Ishikawa (cell line): ENCODE measurements at regions not wholly inside any gene's neighbourhood (a gene's known extent, or its start where the extent isn't known, plus 50 kb on each side); places are given as distances from the start of the nearest gene placed in this dataset.

Source experiments
- CEBPB ChIP-seq: IDR thresholded peaks from 2 replicates; pipeline ENCODE4 v1.6.1; 2012
- CREB1 ChIP-seq: IDR thresholded peaks from 2 replicates; pipeline ENCODE4 v1.6.1; 2012; ENCODE audit warnings: low read depth
- EGR1 ChIP-seq: IDR thresholded peaks from 2 replicates; pipeline ENCODE4 v1.6.1; 2012
- EP300 ChIP-seq: IDR thresholded peaks from 2 replicates; pipeline ENCODE4 v1.6.1; 2012; ENCODE audit warnings: borderline replicate concordance
- FOXM1 ChIP-seq: IDR thresholded peaks from 2 replicates; pipeline ENCODE4 v1.6.1; 2012; ENCODE audit warnings: low read depth, borderline replicate concordance
- MAX ChIP-seq: IDR thresholded peaks from 2 replicates; pipeline ENCODE4 v1.6.1; 2012
- NFIC ChIP-seq: IDR thresholded peaks from 2 replicates; pipeline ENCODE4 v1.6.1; 2012
- RAD21 ChIP-seq: IDR thresholded peaks from 2 replicates; pipeline ENCODE4 v1.6.1; 2012; ENCODE audit warnings: low read depth
- REST ChIP-seq: IDR thresholded peaks from 2 replicates; pipeline ENCODE4 v1.6.1; 2012; ENCODE audit warnings: low read depth, mild to moderate bottlenecking
- TAF1 ChIP-seq: IDR thresholded peaks from 2 replicates; pipeline ENCODE4 v1.6.1; 2012; ENCODE audit warnings: low read depth, mild to moderate bottlenecking
- TCF12 ChIP-seq: IDR thresholded peaks from 2 replicates; pipeline ENCODE4 v1.6.1; 2012; ENCODE audit warnings: low read depth
- TEAD4 ChIP-seq: IDR thresholded peaks from 2 replicates; pipeline ENCODE4 v1.6.1; 2012
- USF1 ChIP-seq: IDR thresholded peaks from 2 replicates; pipeline ENCODE4 v1.6.1; 2012
- YY1 ChIP-seq: IDR thresholded peaks from 2 replicates; pipeline ENCODE4 v1.6.1; 2012; ENCODE audit warnings: low read depth
- ZBTB7A ChIP-seq: IDR thresholded peaks from 2 replicates; pipeline ENCODE4 v1.6.1; 2012; ENCODE audit warnings: low read depth

DNA sequence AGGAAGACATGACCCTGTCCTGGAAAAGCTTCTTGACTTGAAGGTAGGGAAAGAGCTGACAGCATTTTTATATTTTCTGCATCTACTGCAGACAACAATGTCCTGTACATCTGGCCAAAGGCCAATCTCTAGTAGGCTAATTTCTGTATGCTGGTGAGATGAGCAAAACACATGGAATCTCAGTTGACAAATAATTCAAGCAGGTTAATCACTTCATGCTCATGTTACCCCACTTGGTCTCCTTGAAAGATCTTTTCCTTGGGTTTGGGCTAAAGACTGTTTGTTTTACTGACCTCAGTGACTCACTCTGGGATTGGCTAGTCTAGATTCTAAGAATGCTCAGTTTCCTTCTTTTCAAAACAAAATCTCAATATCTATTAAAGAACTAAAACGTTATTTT lies 298.8 kb downstream of the LMO7 start:
- TF ChIP-seq RAD21 (no peak), ZBTB7A (no peak), TAF1 (no peak), EP300 (no peak), CEBPB (no peak), MAX (no peak), CREB1 (no peak), USF1 (no peak), NFIC (no peak), REST (no peak), FOXM1 (no peak), YY1 (no peak), TCF12 (no peak), EGR1 (no peak)

GRCh38 chr13:75932636-75933035 lies 296.5 kb downstream of the LMO7 start:
- TF ChIP-seq TAF1 (no peak), TCF12 (no peak), ZBTB7A (no peak), CEBPB (no peak), EP300 (no peak)

- TF ChIP-seq FOXM1 (no peak), YY1 (no peak), MAX (no peak), EGR1 (no peak), EP300 (no peak), CREB1 (no peak), TEAD4 (no peak), CEBPB (no peak), REST (no peak), ZBTB7A (no peak)
Measured at GRCh38 chr13:75931116-75931515, 295.0 kb downstream of the LMO7 start.

GRCh38 chr13:75929076-75929475 lies 292.9 kb downstream of the LMO7 start:
- no peak for TF ChIP-seq EGR1
- no peak for TF ChIP-seq TAF1
- no peak for TF ChIP-seq NFIC
- TF ChIP-seq MAX, result no peak
- no peak for TF ChIP-seq ZBTB7A
- no peak for TF ChIP-seq TEAD4
- TF ChIP-seq USF1, result no peak

GRCh38 chr13:75927183-75927669 lies 291.1 kb downstream of the LMO7 start:
- TF ChIP-seq EP300, result no peak
- no peak for TF ChIP-seq NFIC
- no peak for TF ChIP-seq ZBTB7A
- no peak for TF ChIP-seq FOXM1
- no peak for TF ChIP-seq RAD21
- TF ChIP-seq USF1, result no peak
- TF ChIP-seq REST, result no peak
- TF ChIP-seq EGR1, result no peak
- TF ChIP-seq TAF1, result no peak
- no peak for TF ChIP-seq TCF12
- TF ChIP-seq TEAD4, result no peak
- TF ChIP-seq MAX, result no peak
- TF ChIP-seq CREB1, result no peak
- TF ChIP-seq YY1, result no peak
- no peak for TF ChIP-seq CEBPB
